ENCODE measurements at regions not wholly inside any gene's neighbourhood (a gene's known extent, or its start where the extent isn't known, plus 50 kb on each side); places are given as distances from the start of the nearest gene placed in this dataset.

- Histone ChIP-seq H3K4me2 (ENCODE audit: low read length) (no peak overlapping the region), H3K27me3 (ENCODE audit: insufficient read depth, low read length) (no peaks in the 10 kb centered on the region), H3K9ac (ENCODE audit: low read length) (no peak overlapping the region), H3K79me2 (ENCODE audit: insufficient read depth, low read length) (no peaks in the 10 kb centered on the region), H3K27ac (ENCODE audit: low read depth, low read length) (no peak overlapping the region), H2AFZ (ENCODE audit: low read depth, low read length) (no peak overlapping the region), H4K20me1 (ENCODE audit: insufficient read depth, low read length) (no peaks in the 10 kb centered on the region), H3K4me1 (ENCODE audit: insufficient read depth, low read length) (no peaks in the 10 kb centered on the region), H3K36me3 (ENCODE audit: insufficient read depth, low read length) (no peaks in the 10 kb centered on the region), H3K4me3 (ENCODE audit: insufficient read depth, low read depth, low read length) (no peak overlapping the region), H3K9me3 (ENCODE audit: insufficient read depth, low read depth, low read length) (no peaks in the 10 kb centered on the region)
- no peak for TF ChIP-seq CTCF (IDR thresholded peaks at IDR 0.05; ENCODE audit: insufficient read depth, low read depth, low read length)
- TF ChIP-seq EZH2 (IDR thresholded peaks at IDR 0.05; ENCODE audit: insufficient read depth, low read length), result no peak
- Mint-ChIP-seq H3K9me3 (ENCODE audit: unreplicated experiment) (peaks cover 2% of the 10 kb centered on the region), H3K4me1 (ENCODE audit: low read depth, unreplicated experiment) (no peaks in the 10 kb centered on the region), H3K36me3 (ENCODE audit: low read depth, unreplicated experiment) (no peaks in the 10 kb centered on the region), H3K27ac (ENCODE audit: unreplicated experiment) (no peak overlapping the region), H3K27me3 (ENCODE audit: low read depth, unreplicated experiment) (no peaks in the 10 kb centered on the region), H3K4me3 (ENCODE audit: unreplicated experiment) (no peak overlapping the region)
- no peak for FAIRE-seq
- no peak for DNase-seq (ENCODE audit: low read depth)
Observed at GRCh38 chr5:120231563-120231962, 232.5 kb upstream of the PRR16 start.

- no peak overlapping the region for H3K4me3 Mint-ChIP-seq (ENCODE audit: unreplicated experiment)
- no peaks in the 10 kb centered on the region for H3K36me3 Mint-ChIP-seq (ENCODE audit: low read depth, unreplicated experiment)
- H3K4me2 ChIP-seq (ENCODE audit: low read length), result no peak overlapping the region
- no peak overlapping the region for H3K4me3 ChIP-seq (ENCODE audit: insufficient read depth, low read depth, low read length)
- FAIRE-seq (no peak), DNase-seq (ENCODE audit: low read depth) (no peak)
- H3K27me3 Mint-ChIP-seq (ENCODE audit: low read depth, unreplicated experiment), result no peaks in the 10 kb centered on the region
- no peaks in the 10 kb centered on the region for H3K9me3 ChIP-seq (ENCODE audit: insufficient read depth, low read depth, low read length)
- H3K27ac ChIP-seq (ENCODE audit: low read depth, low read length), result no peak overlapping the region
- H3K9me3 Mint-ChIP-seq (ENCODE audit: unreplicated experiment), result peaks cover 2% of the 10 kb centered on the region
- no peaks in the 10 kb centered on the region for H3K36me3 ChIP-seq (ENCODE audit: insufficient read depth, low read length)
- H3K79me2 ChIP-seq (ENCODE audit: insufficient read depth, low read length), result no peaks in the 10 kb centered on the region
- H3K4me1 ChIP-seq (ENCODE audit: insufficient read depth, low read length), result no peaks in the 10 kb centered on the region
- H2AFZ ChIP-seq (ENCODE audit: low read depth, low read length), result no peak overlapping the region
- TF ChIP-seq EZH2 (IDR thresholded peaks at IDR 0.05; ENCODE audit: insufficient read depth, low read length) (no peak), CTCF (IDR thresholded peaks at IDR 0.05; ENCODE audit: insufficient read depth, low read depth, low read length) (no peak)
- no peaks in the 10 kb centered on the region for H3K27me3 ChIP-seq (ENCODE audit: insufficient read depth, low read length)
- no peak overlapping the region for H3K27ac Mint-ChIP-seq (ENCODE audit: unreplicated experiment)
- H4K20me1 ChIP-seq (ENCODE audit: insufficient read depth, low read length), result no peaks in the 10 kb centered on the region
- peaks cover 9% of the 10 kb centered on the region for H3K4me1 Mint-ChIP-seq (ENCODE audit: low read depth, unreplicated experiment)
- no peak overlapping the region for H3K9ac ChIP-seq (ENCODE audit: low read length)
Observed at GRCh38 chr5:120236360-120236759, 227.7 kb upstream of the PRR16 start.

- Histone ChIP-seq H3K27me3 (ENCODE audit: insufficient read depth, low read length) (no peaks in the 10 kb centered on the region), H3K4me3 (ENCODE audit: insufficient read depth, low read depth, low read length) (no peak overlapping the region), H3K9ac (ENCODE audit: low read length) (no peak overlapping the region), H3K79me2 (ENCODE audit: insufficient read depth, low read length) (no peaks in the 10 kb centered on the region), H3K9me3 (ENCODE audit: insufficient read depth, low read depth, low read length) (no peaks in the 10 kb centered on the region), H3K4me1 (ENCODE audit: insufficient read depth, low read length) (no peaks in the 10 kb centered on the region), H3K4me2 (ENCODE audit: low read length) (no peak overlapping the region), H2AFZ (ENCODE audit: low read depth, low read length) (no peak overlapping the region), H3K36me3 (ENCODE audit: insufficient read depth, low read length) (no peaks in the 10 kb centered on the region), H3K27ac (ENCODE audit: low read depth, low read length) (no peak overlapping the region), H4K20me1 (ENCODE audit: insufficient read depth, low read length) (no peaks in the 10 kb centered on the region)
- Mint-ChIP-seq H3K9me3 (ENCODE audit: unreplicated experiment) (peaks cover 2% of the 10 kb centered on the region), H3K27me3 (ENCODE audit: low read depth, unreplicated experiment) (no peaks in the 10 kb centered on the region), H3K36me3 (ENCODE audit: low read depth, unreplicated experiment) (no peaks in the 10 kb centered on the region), H3K4me1 (ENCODE audit: low read depth, unreplicated experiment) (peaks cover 12% of the 10 kb centered on the region), H3K27ac (ENCODE audit: unreplicated experiment) (no peak overlapping the region), H3K4me3 (ENCODE audit: unreplicated experiment) (no peak overlapping the region)
- DNase-seq (ENCODE audit: low read depth) (no peak), FAIRE-seq (no peak)
- TF ChIP-seq CTCF (IDR thresholded peaks at IDR 0.05; ENCODE audit: insufficient read depth, low read depth, low read length) (no peak), EZH2 (IDR thresholded peaks at IDR 0.05; ENCODE audit: insufficient read depth, low read length) (no peak)
Observed at GRCh38 chr5:120239086-120239485, 225.0 kb upstream of the PRR16 start.
